DOHH2 (cell line): ENCODE measurements at regions not wholly inside any gene's neighbourhood (a gene's known extent, or its start where the extent isn't known, plus 50 kb on each side); places are given as distances from the start of the nearest gene placed in this dataset.

Experiments
- H3F3A ChIP-seq: fragments of 200-600 bp; sonication (generic), shearing (Covaris generic); 2 replicates; pipeline ENCODE4 v1.6.0; 2016; ENCODE audit warnings: antibody characterized with exemption, mild to moderate bottlenecking; ENCODE audit not compliant: control insufficient read depth, insufficient read depth
- H3K27ac ChIP-seq: fragments of 200-600 bp; sonication (generic); 2 replicates; pipeline ENCODE4 v1.5.1; 2014; ENCODE audit warnings: low read depth, mild to moderate bottlenecking, low read length, moderate library complexity
- H3K27me3 ChIP-seq: fragments of 200-600 bp; sonication (generic); 2 replicates; pipeline ENCODE4 v1.6.1; 2014; ENCODE audit warnings: mild to moderate bottlenecking, low read length, mixed read lengths; ENCODE audit not compliant: control insufficient read depth
- H3K36me3 ChIP-seq: fragments of 200-600 bp; sonication (generic); 2 replicates; pipeline ENCODE4 v1.6.1; 2014; ENCODE audit warnings: mild to moderate bottlenecking, low read length, moderate library complexity, mixed read lengths; ENCODE audit not compliant: control insufficient read depth
- H3K4me1 ChIP-seq: fragments of 200-600 bp; sonication (generic); 2 replicates; pipeline ENCODE4 v1.6.1; 2014; ENCODE audit warnings: mild to moderate bottlenecking, low read length, mixed read lengths; ENCODE audit not compliant: control insufficient read depth
- H3K4me2 ChIP-seq: fragments of 200-600 bp; sonication (generic); 2 replicates; pipeline ENCODE4 v1.6.0; 2014; ENCODE audit warnings: mild to moderate bottlenecking, low read length, moderate library complexity
- H3K4me3 ChIP-seq: fragments of 200-600 bp; sonication (generic); 2 replicates; pipeline ENCODE4 v1.5.1; 2014; ENCODE audit warnings: mild to moderate bottlenecking, low read length, mixed read lengths
- H3K79me2 ChIP-seq: fragments of 200-600 bp; sonication (generic); 2 replicates; pipeline ENCODE4 v1.6.1; 2014; ENCODE audit warnings: mild to moderate bottlenecking, low read length, mixed read lengths; ENCODE audit not compliant: control insufficient read depth
- H3K9me2 ChIP-seq: fragments of 200-600 bp; sonication (generic); replicated peaks from 2 replicates; pipeline ENCODE4 v1.6.1; 2014; ENCODE audit warnings: mild to moderate bottlenecking, low read length, mixed read lengths; ENCODE audit not compliant: control insufficient read depth
- H3K9me3 ChIP-seq: fragments of 200-600 bp; sonication (generic); 2 replicates; pipeline ENCODE4 v1.6.1; 2014; ENCODE audit warnings: antibody characterized with exemption, low read length, mixed read lengths; ENCODE audit not compliant: control insufficient read depth, insufficient read depth
- H4K20me1 ChIP-seq: fragments of 200-600 bp; sonication (generic); 2 replicates; pipeline ENCODE4 v1.6.0; 2014; ENCODE audit warnings: low read depth, mild to moderate bottlenecking, antibody characterized with exemption, low read length, moderate library complexity; ENCODE audit not compliant: control insufficient read depth, insufficient read depth
- CTCF ChIP-seq: fragments of 200-600 bp; sonication (generic); IDR thresholded peaks from one replicate; pipeline ENCODE4 v1.5.1; 2014; ENCODE audit warnings: antibody characterized with exemption, mild to moderate bottlenecking, low read depth, low read length; ENCODE audit not compliant: poor library complexity, severe bottlenecking
- EZH2phosphoT487 ChIP-seq: fragments of 200-600 bp; sonication (generic); IDR thresholded peaks from 2 replicates; pipeline ENCODE4 v1.6.1; 2017; ENCODE audit warnings: borderline replicate concordance, mild to moderate bottlenecking, antibody characterized with exemption, low read length, moderate library complexity, mixed read lengths

GRCh38 chr6:47103931-47104330, 61.8 kb upstream of the ADGRF1 start:
- Histone ChIP-seq H3F3A (no peaks in the 10 kb centered on the region), H3K4me3 (no peak overlapping the region), H3K9me3 (no peaks in the 10 kb centered on the region), H3K4me2 (no peak overlapping the region), H3K27ac (no peak overlapping the region), H3K27me3 (peaks cover 54% of the 10 kb centered on the region), H3K36me3 (no peaks in the 10 kb centered on the region), H3K79me2 (no peaks in the 10 kb centered on the region), H3K9me2 (no peaks in the 10 kb centered on the region), H4K20me1 (no peaks in the 10 kb centered on the region; the same call in none of the 2 replicates), H3K4me1 (peaks cover 7% of the 10 kb centered on the region; the same call in 1 of the 2 replicates)
- TF ChIP-seq CTCF, result no peak
- TF ChIP-seq EZH2phosphoT487, result no peak

- no peaks in the 10 kb centered on the region for H3K9me3 ChIP-seq
- no peak overlapping the region for H3K4me3 ChIP-seq
- peaks cover 45% of the 10 kb centered on the region for H3K27me3 ChIP-seq
- no peaks in the 10 kb centered on the region for H3K36me3 ChIP-seq
- peaks cover 7% of the 10 kb centered on the region; the same call in 1 of the 2 replicates for H3K4me1 ChIP-seq
- no peaks in the 10 kb centered on the region for H3F3A ChIP-seq
- no peaks in the 10 kb centered on the region for H3K9me2 ChIP-seq
- TF ChIP-seq EZH2phosphoT487 (no peak), CTCF (no peak)
- H3K79me2 ChIP-seq, result no peaks in the 10 kb centered on the region
- no peak overlapping the region for H3K27ac ChIP-seq
- no peak overlapping the region for H3K4me2 ChIP-seq
- H4K20me1 ChIP-seq, result no peaks in the 10 kb centered on the region; the same call in none of the 2 replicates
Measured at GRCh38 chr6:47102331-47102730, 60.2 kb upstream of the ADGRF1 start.

- no peak overlapping the region for H3K4me3 ChIP-seq
- TF ChIP-seq CTCF, result no peak
- no peak for TF ChIP-seq EZH2phosphoT487
- peaks cover 20% of the 10 kb centered on the region for H3K27me3 ChIP-seq
- no peaks in the 10 kb centered on the region; the same call in none of the 2 replicates for H4K20me1 ChIP-seq
- no peaks in the 10 kb centered on the region for H3K9me2 ChIP-seq
- H3K79me2 ChIP-seq, result no peaks in the 10 kb centered on the region
- H3K4me2 ChIP-seq, result no peak overlapping the region
- H3F3A ChIP-seq, result no peaks in the 10 kb centered on the region
- H3K27ac ChIP-seq, result no peak overlapping the region
- 0 out of 2 replicates have a peak, but pooled peaks cover 2% of the 10 kb centered on the region for H3K4me1 ChIP-seq
- no peaks in the 10 kb centered on the region for H3K9me3 ChIP-seq
- H3K36me3 ChIP-seq, result no peaks in the 10 kb centered on the region
Measured at GRCh38 chr6:47098570-47098993, 56.5 kb upstream of the ADGRF1 start.
